Parathyroid adenoma (tissue), 2 donors: ENCODE measurements at regions not wholly inside any gene's neighbourhood (a gene's known extent, or its start where the extent isn't known, plus 50 kb on each side); places are given as distances from the start of the nearest gene placed in this dataset.

Experiments used
- H2AFZ ChIP-seq: fragments of 300-600 bp; sonication (generic); one replicate; pipeline ENCODE4 v1.7.0; 2017; ENCODE audit warnings: antibody characterized with exemption, mild to moderate bottlenecking
- H3K27ac ChIP-seq: fragments of 300-600 bp; sonication (generic); one replicate; pipeline ENCODE4 v1.7.0; 2017
- H3K27me3 ChIP-seq: fragments of 300-600 bp; sonication (generic); one replicate; pipeline ENCODE4 v1.7.0; 2017; ENCODE audit warnings: low read length; ENCODE audit not compliant: control insufficient read depth, insufficient read depth
- H3K36me3 ChIP-seq: fragments of 300-600 bp; sonication (generic); one replicate; pipeline ENCODE4 v1.7.0; 2017; ENCODE audit warnings: low read length; ENCODE audit not compliant: control insufficient read depth, insufficient read depth
- H3K4me1 ChIP-seq: fragments of 300-600 bp; sonication (generic); one replicate; pipeline ENCODE4 v1.7.0; 2017; ENCODE audit warnings: control low read depth
- H3K4me2 ChIP-seq: fragments of 300-600 bp; sonication (generic); one replicate; pipeline ENCODE4 v1.7.0; 2017; ENCODE audit warnings: low read length
- H3K4me3 ChIP-seq: fragments of 300-600 bp; sonication (generic); one replicate; pipeline ENCODE4 v1.7.0; 2017; ENCODE audit warnings: low read depth, low read length
- H3K79me2 ChIP-seq: fragments of 300-600 bp; sonication (generic); one replicate; pipeline ENCODE4 v1.7.0; 2017; ENCODE audit warnings: control low read depth
- H3K9ac ChIP-seq: fragments of 300-600 bp; sonication (generic); one replicate; pipeline ENCODE4 v1.7.0; 2017; ENCODE audit warnings: mild to moderate bottlenecking
- H3K9me3 ChIP-seq: fragments of 300-600 bp; sonication (generic); one replicate; pipeline ENCODE4 v1.7.0; 2017; ENCODE audit warnings: low read length; ENCODE audit not compliant: control insufficient read depth
- CTCF ChIP-seq: fragments of 300-600 bp; sonication (generic); IDR thresholded peaks from one replicate; pipeline ENCODE4 v1.7.0; 2017; ENCODE audit warnings: antibody characterized with exemption, mild to moderate bottlenecking
- donor health status: primary hyperparathyroidism.

- H3K27ac ChIP-seq = no peak overlapping the region
- no peak overlapping the region for H2AFZ ChIP-seq
- no peak overlapping the region for H3K4me2 ChIP-seq
- H3K9me3 ChIP-seq = no peaks in the 10 kb centered on the region
- H3K27me3 ChIP-seq = no peaks in the 10 kb centered on the region
- no peak overlapping the region for H3K9ac ChIP-seq
- H3K36me3 ChIP-seq = no peaks in the 10 kb centered on the region
- no peak for TF ChIP-seq CTCF
- H3K4me3 ChIP-seq = no peak overlapping the region
- no peaks in the 10 kb centered on the region for H3K4me1 ChIP-seq
- no peaks in the 10 kb centered on the region for H3K79me2 ChIP-seq
Measured at GRCh38 chr9:85173967-85174366, 504.4 kb downstream of the NTRK2 start.

DNA sequence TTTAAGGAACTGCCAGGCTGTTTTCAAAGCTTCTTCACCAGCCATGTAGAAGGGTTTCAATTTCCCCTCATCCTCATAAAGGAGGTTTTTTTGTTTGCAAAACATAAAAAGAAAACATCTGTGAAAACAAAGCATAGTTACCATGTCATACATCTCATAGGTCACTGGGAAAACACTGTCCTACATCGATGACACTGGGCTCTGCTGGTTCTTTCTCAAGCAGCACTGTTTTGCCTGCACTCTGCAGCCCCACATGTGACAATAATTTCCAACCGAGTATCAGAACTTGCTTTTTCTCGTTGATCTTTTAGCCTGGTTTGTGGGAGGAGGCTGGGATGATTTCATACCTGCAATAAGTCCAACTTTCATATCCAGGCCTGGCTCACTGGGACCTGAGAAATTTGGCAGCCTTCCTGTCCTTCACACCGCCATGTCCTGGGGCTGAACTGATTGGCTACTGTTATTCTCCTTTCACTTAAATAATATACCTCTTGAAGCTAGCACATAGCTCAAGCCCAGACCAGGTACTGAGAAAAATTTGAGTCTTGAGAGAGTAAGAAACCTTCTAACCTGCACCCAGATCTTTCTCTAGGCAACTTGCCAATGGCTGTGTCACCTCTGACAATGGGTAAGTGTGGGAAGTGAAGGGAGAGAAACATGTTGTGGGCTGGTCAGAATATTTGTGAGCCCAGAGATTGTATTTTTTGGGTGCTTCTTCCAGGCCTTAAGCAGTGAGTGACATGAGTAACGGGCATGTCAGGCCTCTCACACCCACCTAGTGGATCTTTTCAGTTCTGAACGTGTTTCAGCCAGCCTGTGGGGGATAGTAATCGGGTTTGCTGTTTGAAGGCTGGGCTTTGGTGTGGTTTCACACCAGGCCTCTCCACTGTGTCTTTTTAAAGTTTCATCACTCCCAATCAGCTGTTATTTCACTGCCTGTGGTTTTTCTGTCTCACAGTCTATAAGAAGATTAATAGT is 502.8 kb downstream of the NTRK2 start:
- no peak overlapping the region for H3K27ac ChIP-seq
- no peak overlapping the region for H3K4me2 ChIP-seq
- H3K9me3 ChIP-seq = no peaks in the 10 kb centered on the region
- no peak overlapping the region for H2AFZ ChIP-seq
- no peak overlapping the region for H3K9ac ChIP-seq
- no peaks in the 10 kb centered on the region for H3K79me2 ChIP-seq
- H3K27me3 ChIP-seq = no peaks in the 10 kb centered on the region
- no peaks in the 10 kb centered on the region for H3K36me3 ChIP-seq
- no peak for TF ChIP-seq CTCF
- no peaks in the 10 kb centered on the region for H3K4me1 ChIP-seq
- no peak overlapping the region for H3K4me3 ChIP-seq

DNA sequence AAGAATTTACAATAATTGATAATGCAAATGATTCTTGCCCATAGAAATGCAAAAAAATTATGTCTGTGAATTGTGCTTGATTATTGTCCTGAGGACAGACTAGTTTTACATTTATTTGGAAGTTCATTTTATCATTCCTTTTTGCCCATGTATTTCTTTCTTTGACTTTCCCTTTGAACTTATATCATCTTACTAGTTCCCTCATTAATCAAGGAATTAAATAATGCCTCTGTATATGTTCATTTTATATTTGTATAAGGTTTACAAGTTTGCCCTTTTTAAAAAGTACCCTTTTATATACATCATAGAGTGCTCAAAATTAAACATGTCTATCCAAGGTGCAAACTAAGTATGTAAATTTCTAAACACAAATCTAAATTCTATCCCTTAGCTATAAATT is 501.6 kb downstream of the NTRK2 start:
- no peaks in the 10 kb centered on the region for H3K36me3 ChIP-seq
- no peaks in the 10 kb centered on the region for H3K4me1 ChIP-seq
- no peaks in the 10 kb centered on the region for H3K79me2 ChIP-seq
- H3K4me2 ChIP-seq = no peak overlapping the region
- H3K27ac ChIP-seq = no peak overlapping the region
- H3K27me3 ChIP-seq = no peaks in the 10 kb centered on the region
- H3K9me3 ChIP-seq = no peaks in the 10 kb centered on the region
- TF ChIP-seq CTCF = no peak
- no peak overlapping the region for H3K4me3 ChIP-seq
- H3K9ac ChIP-seq = no peak overlapping the region
- H2AFZ ChIP-seq = no peak overlapping the region

DNA sequence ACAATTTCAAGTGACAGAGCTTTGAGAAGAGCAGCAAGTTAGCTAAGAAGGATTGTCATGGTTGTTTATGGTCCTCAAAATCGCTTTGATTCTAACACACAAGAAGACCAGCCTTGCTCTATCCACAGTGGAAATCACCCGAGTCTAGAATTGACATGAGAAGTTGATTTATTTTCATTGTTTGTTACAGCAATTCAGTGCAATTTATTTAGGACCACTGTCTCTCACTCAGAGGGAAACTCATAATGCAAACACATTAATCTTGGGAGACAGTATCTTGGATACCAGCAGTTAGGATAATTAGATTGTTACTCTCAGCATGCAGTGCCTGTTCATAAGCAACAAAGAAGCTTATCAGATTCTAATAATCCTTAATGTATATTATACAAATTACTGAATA is 498.9 kb downstream of the NTRK2 start:
- no peak overlapping the region for H3K27ac ChIP-seq
- H3K9me3 ChIP-seq = no peaks in the 10 kb centered on the region

More for the DNA sequence above, 498.9 kb downstream of the NTRK2 start:
- Histone ChIP-seq H3K4me2 (no peak overlapping the region), H3K36me3 (no peaks in the 10 kb centered on the region), H3K9ac (no peak overlapping the region), H3K79me2 (no peaks in the 10 kb centered on the region), H3K4me1 (no peaks in the 10 kb centered on the region), H3K4me3 (no peak overlapping the region), H2AFZ (no peak overlapping the region), H3K27me3 (no peaks in the 10 kb centered on the region)
- TF ChIP-seq CTCF = no peak
